Head of caudate nucleus (tissue), 42 donors: ENCODE measurements at regions not wholly inside any gene's neighbourhood (a gene's known extent, or its start where the extent isn't known, plus 50 kb on each side); places are given as distances from the start of the nearest gene placed in this dataset.
"Not testable (repeated sequence)": the region's sequence is repeated elsewhere in the genome, so short reads cannot be mapped to it uniquely, and the experiment has no call there.

Experiments
- DNase-seq, 42 donors: peaks; one replicate each; pipeline versions ENCODE4 v3.0.0 to v3.0.0-alpha.2; 2020 to 2021; ENCODE audit warnings: mixed read lengths in 7 of 42
- intact Hi-C: fragments of 100-400 bp; cut with DNase I; formaldehyde crosslinking; loops from one replicate; pipeline ENCODE4 v1.15.0; 2022

- intact Hi-C loops, result no loop called here
- no peak for DNase-seq
Observed at GRCh38 chr3:39725321-39725720, 84.1 kb upstream of the MYRIP start.

- DNase-seq, result no peak
- intact Hi-C loops, result no loop called here
Observed at GRCh38 chr3:39727415-39727814, 82.0 kb upstream of the MYRIP start.

- no peak for DNase-seq
- intact Hi-C loops, result no loop called here
Observed at GRCh38 chr3:39733804-39734203, 75.6 kb upstream of the MYRIP start.

- intact Hi-C loops, DNase-seq: not testable (repeated sequence)
Observed at GRCh38 chr3:39739658-39740057, 69.8 kb upstream of the MYRIP start.

GRCh38 chr3:39744746-39745145, 64.7 kb upstream of the MYRIP start:
- intact Hi-C loops, result no loop called here
- no peak for DNase-seq

GRCh38 chr3:39748002-39748401, 61.4 kb upstream of the MYRIP start:
- intact Hi-C loops, result no loop called here
- no peak for DNase-seq

GRCh38 chr3:39748763-39749162, 60.6 kb upstream of the MYRIP start:
- intact Hi-C loops, result no loop called here
- DNase-seq, result no peak

- intact Hi-C loops, result no loop called here
- no peak for DNase-seq
Observed at GRCh38 chr3:39750712-39751111, 58.7 kb upstream of the MYRIP start.

GRCh38 chr3:39751286-39751685, 58.1 kb upstream of the MYRIP start:
- DNase-seq, result no peak
- intact Hi-C loops, result no loop called here

GRCh38 chr3:39752019-39752637, 57.3 kb upstream of the MYRIP start:
- intact Hi-C loops, result no loop called here
- no peak for DNase-seq

GRCh38 chr3:39752751-39753150, 56.7 kb upstream of the MYRIP start:
- intact Hi-C loops, result no loop called here
- no peak for DNase-seq

- DNase-seq, result no peak
- intact Hi-C loops, result no loop called here
Observed at GRCh38 chr3:39753391-39753790, 56.0 kb upstream of the MYRIP start.

GRCh38 chr3:39754549-39754948, 54.9 kb upstream of the MYRIP start:
- DNase-seq, result no peak
- intact Hi-C loops, result no loop called here

- intact Hi-C loops, result no loop called here
Observed at GRCh38 chr3:39755100-39755499, 54.3 kb upstream of the MYRIP start.

GRCh38 chr3:39757307-39757706, 52.1 kb upstream of the MYRIP start:
- intact Hi-C loops, result no loop called here
- DNase-seq, result no peak

More at GRCh38 chr3:39755100-39755499, 54.3 kb upstream of the MYRIP start:
- DNase-seq, result no peak
